HepG2 (cell line): ENCODE measurements at regions not wholly inside any gene's neighbourhood (a gene's known extent, or its start where the extent isn't known, plus 50 kb on each side); places are given as distances from the start of the nearest gene placed in this dataset.

ENCODE experiments used
- ATAC-seq: fragments of 200-7000 bp; cut with Tn5 transposase; 3 replicates; pipeline ENCODE4 v1.9.1; 2020; ENCODE audit warnings: mild to moderate bottlenecking, moderate library complexity
- BruUV-seq: library from RNA; stranded (reverse); fragments of 400-500 nt; replicated peaks from 2 replicates; lab custom pipeline; 2021; lab: Mats Ljungman, UMichigan
- CTCF ChIA-PET: fragments of 300-600 bp; formaldehyde crosslinking; extraction: SDS; loops from one replicate; lab custom pipeline; 2021; ENCODE audit warnings: low total read pairs, inconsistent platforms, low intra/inter-chr PET ratio; lab: Yijun Ruan, JAX
- POLR2A ChIA-PET: fragments of 350-600 bp; sonication (Branson Sonifier 250); formaldehyde crosslinking; loops from one replicate; lab custom pipeline; 2020; ENCODE audit warnings: antibody characterized with exemption, inconsistent platforms; lab: Yijun Ruan, JAX
- DNase-seq: peaks from one replicate; pipeline ENCODE4 v3.0.0-alpha.2; 2015; ENCODE audit warnings: low spot score
- FAIRE-seq: peaks from 3 replicates; lab custom pipeline; 2011; peaks lifted over from hg19 to GRCh38; lab: Jason Lieb, UNC
- H2AFZ ChIP-seq: one replicate; pipeline ENCODE4 v1.6.1; 2011; ENCODE audit warnings: low read length, inconsistent platforms
- H3K27ac ChIP-seq: fragments of 300-600 bp; 3 replicates; pipeline ENCODE4 v1.8.0; 2011; ENCODE audit warnings: mixed run types, mild to moderate bottlenecking, mixed read lengths, low read length, inconsistent platforms; ENCODE audit not compliant: insufficient read depth; ENCODE audit errors: extremely low read length
- H3K27me3 ChIP-seq, 2 experiments: fragments of 200-600 bp in 1 of 2; 2 replicates in 1 of 2; 3 replicates in 1 of 2; pipeline versions ENCODE4 v1.6.0 to v1.8.0; 2011; ENCODE audit warnings: low read length in 2 of 2, mild to moderate bottlenecking in 2 of 2, moderate library complexity in 2 of 2, inconsistent platforms in 1 of 2; ENCODE audit not compliant: insufficient read depth in 2 of 2, control insufficient read depth in 1 of 2
- H3K36me3 ChIP-seq, 2 experiments: fragments of 200-600 bp in 1 of 2; replicated peaks in 1 of 2; 2 replicates in 1 of 2; 3 replicates in 1 of 2; pipeline versions ENCODE4 v1.5.1 to v1.8.0; 2011; ENCODE audit warnings: low read length in 2 of 2, inconsistent platforms in 1 of 2; ENCODE audit not compliant: insufficient read depth in 2 of 2, control insufficient read depth in 1 of 2
- H3K4me1 ChIP-seq: 2 replicates; pipeline ENCODE4 v1.5.1; 2012; ENCODE audit warnings: low read length, inconsistent platforms; ENCODE audit not compliant: insufficient read depth
- H3K4me2 ChIP-seq: 2 replicates; pipeline ENCODE4 v1.6.0; 2011; ENCODE audit warnings: low read depth, low read length, inconsistent platforms
- H3K4me3 ChIP-seq, 3 experiments: fragments of 200-600 bp in 1 of 3; sonication (generic), shearing (Covaris generic) in 1 of 3; replicated peaks in 1 of 3; 2 replicates each; pipeline ENCODE4 v1.5.1; 2011 to 2016; ENCODE audit warnings: low read length in 3 of 3, inconsistent platforms in 2 of 3, low read depth in 2 of 3, mild to moderate bottlenecking in 2 of 3, control low read depth in 1 of 3, mixed read lengths in 1 of 3; ENCODE audit not compliant: insufficient read depth in 1 of 3
- H3K79me2 ChIP-seq: one replicate; pipeline ENCODE4 v1.6.1; 2011; ENCODE audit warnings: low read length, inconsistent platforms; ENCODE audit not compliant: insufficient read depth
- H3K9ac ChIP-seq: 2 replicates; pipeline ENCODE4 v1.6.0; 2011; ENCODE audit warnings: mild to moderate bottlenecking, low read depth, low read length, inconsistent platforms; ENCODE audit not compliant: insufficient read depth
- H3K9me3 ChIP-seq: 2 replicates; pipeline ENCODE4 v1.5.1; 2012; ENCODE audit warnings: mild to moderate bottlenecking, low read length
- H4K20me1 ChIP-seq: 2 replicates; pipeline ENCODE4 v1.6.0; 2011; ENCODE audit warnings: inconsistent platforms, mild to moderate bottlenecking, low read length, moderate library complexity; ENCODE audit not compliant: insufficient read depth
- ADNP ChIP-seq: sonication (generic); formaldehyde crosslinking; IDR thresholded peaks from 2 replicates; pipeline ENCODE4 v1.4.0; 2020; ENCODE audit warnings: missing genetic modification reagents
- BCLAF1 ChIP-seq: fragments of 450-650 bp; IDR thresholded peaks from 2 replicates; pipeline ENCODE4 v1.6.1; 2017; ENCODE audit warnings: mild to moderate bottlenecking
- FOXK1 ChIP-seq: sonication (generic); formaldehyde crosslinking; IDR thresholded peaks from 2 replicates; pipeline ENCODE4 v1.4.0; 2020; ENCODE audit warnings: low read depth, missing genetic modification reagents, borderline replicate concordance
- FOXM1 ChIP-seq: sonication (generic); formaldehyde crosslinking; IDR thresholded peaks from 2 replicates; pipeline ENCODE4 v1.5.0; 2020; ENCODE audit warnings: missing genetic modification reagents
- KAT2B ChIP-seq: fragments of 150-350 bp; IDR thresholded peaks from 2 replicates; pipeline ENCODE4 v1.6.1; 2014; ENCODE audit warnings: low read depth, low read length, borderline replicate concordance
- NFE2L2 ChIP-seq: fragments of 150-350 bp; IDR thresholded peaks from 2 replicates; pipeline ENCODE4 v1.6.1; 2014; ENCODE audit warnings: low read length
- NFYC ChIP-seq: IDR thresholded peaks from 2 replicates; pipeline ENCODE4 v1.6.1; 2016; ENCODE audit warnings: missing genetic modification reagents, missing compliant biosample characterization
- ONECUT2 ChIP-seq: sonication (generic); formaldehyde crosslinking; IDR thresholded peaks from 2 replicates; pipeline ENCODE4 v1.4.0; 2020; ENCODE audit warnings: missing genetic modification reagents
- SNAPC2 ChIP-seq: sonication (generic); formaldehyde crosslinking; IDR thresholded peaks from 2 replicates; pipeline ENCODE4 v1.8.1; 2022; ENCODE audit warnings: mild to moderate bottlenecking, missing genetic modification reagents
- SP1 ChIP-seq, 2 experiments: fragments of 450-650 bp in 1 of 2; sonication (generic) in 1 of 2; formaldehyde crosslinking in 1 of 2; IDR thresholded peaks; 2 replicates each; pipeline versions ENCODE4 v1.4.0 to v1.6.1; 2016 to 2020; ENCODE audit warnings: missing genetic modification reagents in 1 of 2
- TAF1 ChIP-seq: sonication (generic); formaldehyde crosslinking; IDR thresholded peaks from 2 replicates; pipeline ENCODE4 v1.4.0; 2020; ENCODE audit warnings: missing genetic modification reagents
- ZBTB1 ChIP-seq: sonication (generic); formaldehyde crosslinking; IDR thresholded peaks from 2 replicates; pipeline ENCODE4 v1.4.0; 2020; ENCODE audit warnings: missing genetic modification reagents, borderline replicate concordance
- ZNF556 ChIP-seq: sonication (generic); formaldehyde crosslinking; IDR thresholded peaks from 2 replicates; pipeline ENCODE4 v1.4.0; 2020; ENCODE audit warnings: mild to moderate bottlenecking, missing genetic modification reagents, borderline replicate concordance
- ZNF747 ChIP-seq: sonication (generic); formaldehyde crosslinking; IDR thresholded peaks from 2 replicates; pipeline ENCODE4 v1.8.1; 2023; ENCODE audit warnings: missing genetic modification reagents, mild to moderate bottlenecking, borderline replicate concordance
- ZNF83 ChIP-seq: sonication (generic); formaldehyde crosslinking; IDR thresholded peaks from 2 replicates; pipeline ENCODE4 v1.4.0; 2020; ENCODE audit warnings: missing genetic modification reagents, mild to moderate bottlenecking, borderline replicate concordance
- WGBS: methylation state at CpG from one replicate; pipeline ENCODE4 v1.1.6; 2017; ENCODE audit warnings: low lambda C conversion rate; 5-methylcytosine and 5-hydroxymethylcytosine counted together
- in situ Hi-C: cut with HindIII; loops from 2 replicates; pipeline ENCODE4 v1.10.0; 2017; ENCODE audit warnings: low pct_unique_long_range_greater_than_20kb; ENCODE audit not compliant: extremely low pct_ligation_motif_present
- intact Hi-C: fragments of 100-400 bp; cut with micrococcal nuclease; formaldehyde crosslinking; loops from one replicate; pipeline ENCODE4 v1.10.0; 2022; ENCODE audit not compliant: unreplicated experiment
- TF ChIP-seq, protein P1 (sequence below): sonication (generic); formaldehyde crosslinking; IDR thresholded peaks from 2 replicates; pipeline ENCODE4 v1.4.0; 2020; ENCODE audit warnings: mild to moderate bottlenecking, missing genetic modification reagents
- TF ChIP-seq, protein P2 (sequence below): sonication (generic); formaldehyde crosslinking; IDR thresholded peaks from 2 replicates; pipeline ENCODE4 v1.5.1; 2020; ENCODE audit warnings: missing genetic modification reagents, mild to moderate bottlenecking, borderline replicate concordance
- TF ChIP-seq, protein P3 (sequence below): sonication (generic); formaldehyde crosslinking; IDR thresholded peaks from 2 replicates; pipeline ENCODE4 v1.8.0; 2022; ENCODE audit warnings: missing genetic modification reagents, mild to moderate bottlenecking, inconsistent platforms, borderline replicate concordance
- TF ChIP-seq, protein P4 (sequence below): fragments of 450-650 bp; IDR thresholded peaks from 2 replicates; pipeline ENCODE4 v1.6.1; 2016

- intact Hi-C loops (no loop called here), in situ Hi-C loops (no loop called here)
- TF ChIP-seq ZNF747 (no peak), BCLAF1 (no peak), FOXK1 (CRISPR knock-in tag) (no peak), TAF1 (CRISPR knock-in tag) (no peak), KAT2B (no peak), FOXM1 (CRISPR knock-in tag) (no peak), ONECUT2 (CRISPR knock-in tag) (no peak), ADNP (CRISPR knock-in tag) (no peak), SNAPC2 (CRISPR knock-in tag) (no peak), NFYC (CRISPR knock-in tag) (no peak), ZNF83 (CRISPR knock-in tag) (no peak), NFE2L2 (no peak), ZBTB1 (CRISPR knock-in tag) (no peak), SP1 (IDR thresholded peaks at IDR 0.05) (no peak), SP1 (CRISPR knock-in tag; IDR thresholded peaks at IDR 0.05) (no peak), ZNF556 (CRISPR knock-in tag) (no peak)
- TF ChIP-seq, protein P1, sequence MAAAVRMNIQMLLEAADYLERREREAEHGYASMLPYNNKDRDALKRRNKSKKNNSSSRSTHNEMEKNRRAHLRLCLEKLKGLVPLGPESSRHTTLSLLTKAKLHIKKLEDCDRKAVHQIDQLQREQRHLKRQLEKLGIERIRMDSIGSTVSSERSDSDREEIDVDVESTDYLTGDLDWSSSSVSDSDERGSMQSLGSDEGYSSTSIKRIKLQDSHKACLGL (CRISPR knock-in tag) = no peak
- TF ChIP-seq, protein P2, sequence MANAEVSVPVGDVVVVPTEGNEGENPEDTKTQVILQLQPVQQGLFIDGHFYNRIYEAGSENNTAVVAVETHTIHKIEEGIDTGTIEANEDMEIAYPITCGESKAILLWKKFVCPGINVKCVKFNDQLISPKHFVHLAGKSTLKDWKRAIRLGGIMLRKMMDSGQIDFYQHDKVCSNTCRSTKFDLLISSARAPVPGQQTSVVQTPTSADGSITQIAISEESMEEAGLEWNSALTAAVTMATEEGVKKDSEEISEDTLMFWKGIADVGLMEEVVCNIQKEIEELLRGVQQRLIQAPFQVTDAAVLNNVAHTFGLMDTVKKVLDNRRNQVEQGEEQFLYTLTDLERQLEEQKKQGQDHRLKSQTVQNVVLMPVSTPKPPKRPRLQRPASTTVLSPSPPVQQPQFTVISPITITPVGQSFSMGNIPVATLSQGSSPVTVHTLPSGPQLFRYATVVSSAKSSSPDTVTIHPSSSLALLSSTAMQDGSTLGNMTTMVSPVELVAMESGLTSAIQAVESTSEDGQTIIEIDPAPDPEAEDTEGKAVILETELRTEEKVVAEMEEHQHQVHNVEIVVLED = no peak
- TF ChIP-seq, protein P3, sequence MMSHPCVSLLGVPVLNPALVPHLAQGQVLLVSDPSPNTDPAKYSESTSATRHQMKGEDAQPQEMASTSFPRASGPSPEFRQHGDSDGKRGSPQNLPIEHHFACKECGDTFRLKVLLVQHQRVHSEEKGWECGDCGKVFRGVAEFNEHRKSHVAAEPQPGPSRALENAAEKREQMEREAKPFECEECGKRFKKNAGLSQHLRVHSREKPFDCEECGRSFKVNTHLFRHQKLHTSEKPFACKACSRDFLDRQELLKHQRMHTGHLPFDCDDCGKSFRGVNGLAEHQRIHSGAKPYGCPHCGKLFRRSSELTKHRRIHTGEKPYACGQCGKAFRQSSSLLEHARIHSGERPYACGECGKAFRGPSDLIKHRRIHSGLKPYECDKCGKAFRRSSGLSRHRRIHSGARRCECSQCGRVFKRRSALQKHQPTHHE (CRISPR knock-in tag) = no peak
- TF ChIP-seq, protein P4, sequence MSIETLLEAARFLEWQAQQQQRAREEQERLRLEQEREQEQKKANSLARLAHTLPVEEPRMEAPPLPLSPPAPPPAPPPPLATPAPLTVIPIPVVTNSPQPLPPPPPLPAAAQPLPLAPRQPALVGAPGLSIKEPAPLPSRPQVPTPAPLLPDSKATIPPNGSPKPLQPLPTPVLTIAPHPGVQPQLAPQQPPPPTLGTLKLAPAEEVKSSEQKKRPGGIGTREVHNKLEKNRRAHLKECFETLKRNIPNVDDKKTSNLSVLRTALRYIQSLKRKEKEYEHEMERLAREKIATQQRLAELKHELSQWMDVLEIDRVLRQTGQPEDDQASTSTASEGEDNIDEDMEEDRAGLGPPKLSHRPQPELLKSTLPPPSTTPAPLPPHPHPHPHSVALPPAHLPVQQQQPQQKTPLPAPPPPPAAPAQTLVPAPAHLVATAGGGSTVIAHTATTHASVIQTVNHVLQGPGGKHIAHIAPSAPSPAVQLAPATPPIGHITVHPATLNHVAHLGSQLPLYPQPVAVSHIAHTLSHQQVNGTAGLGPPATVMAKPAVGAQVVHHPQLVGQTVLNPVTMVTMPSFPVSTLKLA = no peak
- no peaks in the 10 kb centered on the region for H4K20me1 ChIP-seq
- no peak overlapping the region for H3K4me3 ChIP-seq
- H3K9me3 ChIP-seq = no peaks in the 10 kb centered on the region
- no peak for FAIRE-seq
- H3K9ac ChIP-seq = no peak overlapping the region
- H3K4me2 ChIP-seq = no peak overlapping the region
- POLR2A ChIA-PET = no interaction called here
- WGBS = 22% methylated on average over 2 of the region's 2 CpGs
- no peak for ATAC-seq
- peaks cover 0 to 6% of the 10 kb centered on the region in 2 experiments; a peak in 1 of 5 replicates for H3K27me3 ChIP-seq
- CTCF ChIA-PET = no interaction called here
- no TSS peak for BruUV-seq
- no peak overlapping the region for H2AFZ ChIP-seq
- DNase-seq = no peak
- no peaks in the 10 kb centered on the region for H3K79me2 ChIP-seq
- H3K36me3 ChIP-seq = no peaks in the 10 kb centered on the region
- H3K27ac ChIP-seq = no peak overlapping the region
- no peaks in the 10 kb centered on the region for H3K4me1 ChIP-seq
Measured at GRCh38 chr2:12331698-12332097, 385.0 kb upstream of the TRIB2 start.
